ENCODE measurements at regions not wholly inside any gene's neighbourhood (a gene's known extent, or its start where the extent isn't known, plus 50 kb on each side); places are given as distances from the start of the nearest gene placed in this dataset.

GRCh38 chr2:225867071-225867470 is 467.6 kb downstream of the NYAP2 start:
- TF ChIP-seq CTCF (IDR thresholded peaks at IDR 0.05; ENCODE audit: low read depth, low read length, missing input control) = no peak
- no peak for TF ChIP-seq YY1 (IDR thresholded peaks at IDR 0.05)
- TF ChIP-seq REST (IDR thresholded peaks at IDR 0.05) = no peak
- TF ChIP-seq GABPA (IDR thresholded peaks at IDR 0.05 in 1 of 2, conservative IDR thresholded peaks at IDR 0.05 in 1 of 2) = no peak
- no peak for TF ChIP-seq MAX (IDR thresholded peaks at IDR 0.05)

Data from liver (tissue), 3 donors.